Keratinocyte (primary cell): ENCODE measurements at regions not wholly inside any gene's neighbourhood (a gene's known extent, or its start where the extent isn't known, plus 50 kb on each side); places are given as distances from the start of the nearest gene placed in this dataset.

ENCODE experiments used
- DNase-seq: peaks from one replicate; pipeline ENCODE4 v3.0.0-alpha.2; 2011; ENCODE audit warnings: low read depth, missing footprints, low spot score
- FAIRE-seq: peaks from 2 replicates; lab custom pipeline; 2011; peaks lifted over from hg19 to GRCh38; lab: Jason Lieb, UNC
- H2AFZ ChIP-seq: 2 replicates; pipeline ENCODE4 v1.6.0; 2012; ENCODE audit warnings: low read length, control low read depth, inconsistent platforms; ENCODE audit not compliant: control insufficient read depth
- H3K27ac ChIP-seq: 2 replicates; pipeline ENCODE4 v1.5.1; 2011; ENCODE audit warnings: low read length; ENCODE audit not compliant: control insufficient read depth, insufficient read depth
- H3K27me3 ChIP-seq: 3 replicates; pipeline ENCODE4 v1.6.0; 2011; ENCODE audit warnings: low read length; ENCODE audit not compliant: control insufficient read depth, insufficient read depth; ENCODE audit errors: extremely low read depth
- H3K36me3 ChIP-seq, 2 experiments: 2 replicates in 1 of 2; 3 replicates in 1 of 2; pipeline ENCODE4 v1.5.1; 2011; ENCODE audit warnings: low read length in 2 of 2, mild to moderate bottlenecking in 1 of 2; ENCODE audit not compliant: control insufficient read depth in 2 of 2, insufficient read depth in 2 of 2; ENCODE audit errors: extremely low read depth in 1 of 2
- H3K4me1 ChIP-seq: 3 replicates; pipeline ENCODE4 v1.5.1; 2011; ENCODE audit warnings: low read length; ENCODE audit not compliant: control insufficient read depth, insufficient read depth; ENCODE audit errors: extremely low read depth
- H3K4me2 ChIP-seq: 3 replicates; pipeline ENCODE4 v1.6.0; 2011; ENCODE audit warnings: low read depth, low read length; ENCODE audit not compliant: control insufficient read depth, insufficient read depth; ENCODE audit errors: extremely low read depth
- H3K4me3 ChIP-seq, 3 experiments: fragments of 200-600 bp in 1 of 3; sonication (generic) in 1 of 3; 2 replicates in 2 of 3; 3 replicates in 1 of 3; pipeline ENCODE4 v1.5.1; 2011 to 2016; ENCODE audit warnings: low read length in 3 of 3, mild to moderate bottlenecking in 3 of 3, control low read depth in 2 of 3, inconsistent platforms in 1 of 3, low read depth in 1 of 3, mixed read lengths in 1 of 3, mixed run types in 1 of 3, moderate library complexity in 1 of 3; ENCODE audit not compliant: control insufficient read depth in 2 of 3, insufficient read depth in 2 of 3; ENCODE audit errors: extremely low read depth in 1 of 3
- H3K79me2 ChIP-seq: 2 replicates; pipeline ENCODE4 v1.6.0; 2012; ENCODE audit warnings: low read length; ENCODE audit not compliant: control insufficient read depth, insufficient read depth
- H3K9ac ChIP-seq: 3 replicates; pipeline ENCODE4 v1.6.0; 2011; ENCODE audit warnings: low read length; ENCODE audit not compliant: control insufficient read depth, insufficient read depth; ENCODE audit errors: extremely low read depth
- H3K9me1 ChIP-seq: 3 replicates; pipeline ENCODE4 v1.6.0; 2011; ENCODE audit warnings: low read length; ENCODE audit not compliant: control insufficient read depth, insufficient read depth; ENCODE audit errors: extremely low read depth
- H3K9me3 ChIP-seq: 2 replicates; pipeline ENCODE4 v1.5.1; 2012; ENCODE audit warnings: low read depth, low read length; ENCODE audit not compliant: control insufficient read depth
- H4K20me1 ChIP-seq: 3 replicates; pipeline ENCODE4 v1.6.0; 2011; ENCODE audit warnings: low read length; ENCODE audit not compliant: control insufficient read depth, insufficient read depth; ENCODE audit errors: extremely low read depth
- EZH2 ChIP-seq: IDR thresholded peaks from one replicate; pipeline ENCODE4 v1.6.1; 2012; ENCODE audit warnings: inconsistent platforms, mild to moderate bottlenecking, low read length, moderate library complexity
- dilution Hi-C: fragments of 300-500 bp; cut with MboI; formaldehyde crosslinking; loops from one replicate; pipeline ENCODE4 v1.7.0; 2020; ENCODE audit warnings: low sequenced_read_pairs; ENCODE audit not compliant: extremely low pct_ligation_motif_present
- TF ChIP-seq, protein P1 (sequence below), 3 experiments: IDR thresholded peaks in 1 of 3; conservative IDR thresholded peaks in 1 of 3; optimal IDR thresholded peaks in 1 of 3; 2 replicates in 2 of 3; 3 replicates in 1 of 3; pipeline versions ENCODE3 to v1.5.1; 2011; ENCODE audit warnings: low read length in 3 of 3, mild to moderate bottlenecking in 3 of 3, moderate library complexity in 2 of 3, control low read depth in 1 of 3, inconsistent platforms in 1 of 3; ENCODE audit not compliant: insufficient read depth in 2 of 3; ENCODE audit errors: extremely low read depth in 1 of 3

DNA sequence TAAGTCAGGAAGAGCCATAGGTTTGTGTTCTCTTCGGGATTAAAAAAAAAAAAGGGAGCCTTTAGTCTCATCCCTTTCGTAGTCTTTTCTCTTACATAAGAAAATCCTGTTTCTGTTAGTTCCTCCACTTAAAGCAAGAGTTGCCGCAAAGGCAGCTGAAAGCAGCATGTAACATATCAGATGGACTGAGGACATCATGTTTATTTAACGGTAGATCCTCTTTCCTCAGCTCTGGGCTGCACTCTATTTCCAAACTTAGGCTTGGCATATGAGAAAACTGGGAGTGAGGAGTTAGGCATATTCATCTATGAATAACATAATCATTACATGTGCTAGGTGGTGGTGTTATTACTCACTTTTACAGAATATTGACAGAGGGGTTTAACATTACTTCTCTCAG is 391.2 kb downstream of the KLF12 start:
- FAIRE-seq (no peak), DNase-seq (no peak)
- Histone ChIP-seq H3K4me2 (no peak overlapping the region), H3K9me3 (no peaks in the 10 kb centered on the region), H3K79me2 (no peaks in the 10 kb centered on the region), H3K27me3 (no peaks in the 10 kb centered on the region), H3K9ac (no peak overlapping the region), H3K9me1 (no peaks in the 10 kb centered on the region), H2AFZ (no peak overlapping the region), H3K27ac (no peak overlapping the region), H3K4me1 (no peaks in the 10 kb centered on the region), H3K36me3 (no peaks in the 10 kb centered on the region), H3K4me3 (no peak overlapping the region), H4K20me1 (no peaks in the 10 kb centered on the region)
- dilution Hi-C loops = no loop called here
- no peak for TF ChIP-seq EZH2
- TF ChIP-seq, protein P1, sequence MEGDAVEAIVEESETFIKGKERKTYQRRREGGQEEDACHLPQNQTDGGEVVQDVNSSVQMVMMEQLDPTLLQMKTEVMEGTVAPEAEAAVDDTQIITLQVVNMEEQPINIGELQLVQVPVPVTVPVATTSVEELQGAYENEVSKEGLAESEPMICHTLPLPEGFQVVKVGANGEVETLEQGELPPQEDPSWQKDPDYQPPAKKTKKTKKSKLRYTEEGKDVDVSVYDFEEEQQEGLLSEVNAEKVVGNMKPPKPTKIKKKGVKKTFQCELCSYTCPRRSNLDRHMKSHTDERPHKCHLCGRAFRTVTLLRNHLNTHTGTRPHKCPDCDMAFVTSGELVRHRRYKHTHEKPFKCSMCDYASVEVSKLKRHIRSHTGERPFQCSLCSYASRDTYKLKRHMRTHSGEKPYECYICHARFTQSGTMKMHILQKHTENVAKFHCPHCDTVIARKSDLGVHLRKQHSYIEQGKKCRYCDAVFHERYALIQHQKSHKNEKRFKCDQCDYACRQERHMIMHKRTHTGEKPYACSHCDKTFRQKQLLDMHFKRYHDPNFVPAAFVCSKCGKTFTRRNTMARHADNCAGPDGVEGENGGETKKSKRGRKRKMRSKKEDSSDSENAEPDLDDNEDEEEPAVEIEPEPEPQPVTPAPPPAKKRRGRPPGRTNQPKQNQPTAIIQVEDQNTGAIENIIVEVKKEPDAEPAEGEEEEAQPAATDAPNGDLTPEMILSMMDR (optimal IDR thresholded peaks at IDR 0.05 in 1 of 3, IDR thresholded peaks at IDR 0.05 in 1 of 3, conservative IDR thresholded peaks at IDR 0.05 in 1 of 3; ENCODE audit: extremely low read depth in 1 of 3, insufficient read depth in 2 of 3, low read length in 3 of 3) = no peak

DNA sequence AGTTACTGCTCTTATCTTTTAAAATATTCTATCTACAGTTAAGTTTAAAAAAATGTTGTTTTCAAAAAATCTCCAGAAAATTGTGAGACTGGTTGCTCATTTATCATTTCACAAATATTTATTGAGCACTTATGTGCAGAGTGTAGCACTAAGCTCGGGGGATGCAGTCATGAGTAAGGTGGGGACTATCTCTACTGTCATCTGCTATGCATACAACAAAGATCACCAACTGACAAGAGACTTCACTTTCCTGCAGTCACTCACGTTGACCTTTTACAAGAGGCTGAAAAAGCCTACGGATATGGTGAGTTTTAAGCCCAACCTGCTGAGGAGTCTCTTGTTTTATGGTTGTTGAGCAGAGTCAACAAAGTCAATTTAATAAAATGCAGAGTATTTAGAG is 392.5 kb downstream of the KLF12 start:
- FAIRE-seq = no peak
- dilution Hi-C loops = no loop called here
- Histone ChIP-seq H3K36me3 (no peaks in the 10 kb centered on the region), H3K4me3 (no peak overlapping the region), H3K9ac (no peak overlapping the region), H3K79me2 (no peaks in the 10 kb centered on the region), H3K27me3 (no peaks in the 10 kb centered on the region), H4K20me1 (no peaks in the 10 kb centered on the region), H3K9me3 (no peaks in the 10 kb centered on the region), H3K4me1 (no peaks in the 10 kb centered on the region), H3K27ac (no peak overlapping the region), H3K4me2 (no peak overlapping the region), H2AFZ (no peak overlapping the region), H3K9me1 (no peaks in the 10 kb centered on the region)
- TF ChIP-seq, protein P1 (optimal IDR thresholded peaks at IDR 0.05 in 1 of 3, IDR thresholded peaks at IDR 0.05 in 1 of 3, conservative IDR thresholded peaks at IDR 0.05 in 1 of 3; ENCODE audit: extremely low read depth in 1 of 3, insufficient read depth in 2 of 3, low read length in 3 of 3) = no peak
- TF ChIP-seq EZH2 = no peak
- no peak for DNase-seq
